ENCODE measurements at regions not wholly inside any gene's neighbourhood (a gene's known extent, or its start where the extent isn't known, plus 50 kb on each side); places are given as distances from the start of the nearest gene placed in this dataset.

DNA sequence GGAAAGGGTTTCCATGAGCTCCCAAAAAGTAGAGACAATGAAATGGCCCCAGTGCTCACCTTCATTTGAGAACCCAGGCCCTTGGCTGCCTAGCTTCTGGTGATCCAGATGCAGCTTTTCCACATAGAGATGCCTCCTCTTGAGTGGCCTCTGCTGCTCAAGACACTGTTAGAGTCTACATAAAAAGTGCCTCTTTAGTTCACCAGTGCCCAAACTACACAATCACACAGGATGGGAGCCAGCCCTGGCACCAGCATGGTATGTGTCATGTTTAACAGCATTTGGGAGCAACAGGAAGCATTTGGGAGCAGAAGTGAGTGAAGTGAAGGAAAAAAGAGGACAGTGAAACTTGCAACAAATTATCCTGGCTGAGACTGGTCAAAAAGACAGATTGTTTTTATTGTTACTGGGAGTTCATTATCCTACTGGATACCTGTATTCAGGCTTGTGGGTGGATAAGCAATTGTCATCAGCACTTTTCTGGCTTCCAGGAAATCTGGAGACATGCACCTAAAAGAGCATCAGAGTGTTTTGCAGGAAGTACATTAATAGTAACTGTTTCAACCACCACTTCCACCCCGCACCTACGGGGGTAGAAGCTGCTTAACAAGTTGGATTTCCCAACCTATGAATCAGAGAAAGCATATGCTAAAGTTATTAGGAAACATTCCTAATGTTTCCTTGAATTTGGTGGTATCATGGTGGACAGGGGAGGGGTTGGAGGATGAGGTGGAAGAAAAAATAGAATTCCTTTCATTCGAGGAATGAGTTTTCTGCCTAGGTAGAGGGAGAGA lies 416.2 kb downstream of the IGSF11 start:
- no peak overlapping the region for H3K9ac ChIP-seq (ENCODE audit: low read length)
- no peak overlapping the region for H4K8ac ChIP-seq (ENCODE audit: low read length)
- no peak overlapping the region for H2BK5ac ChIP-seq (ENCODE audit: low read depth, low read length, poor library complexity, severe bottlenecking)
- 88% methylated on average over 1 of the region's 3 CpGs for WGBS
- no peak overlapping the region for H2AFZ ChIP-seq (ENCODE audit: low read depth, low read length)
- H2BK15ac ChIP-seq (ENCODE audit: low read depth, poor library complexity, severe bottlenecking), result no peak overlapping the region
- no peaks in the 10 kb centered on the region for H3K36me3 ChIP-seq (ENCODE audit: control insufficient read depth in 1 of 2, insufficient read depth in 2 of 2, low read depth in 1 of 2, low read length in 2 of 2)
- no peak for DNase-seq
- H4K91ac ChIP-seq (ENCODE audit: low read length), result no peak overlapping the region
- H2BK12ac ChIP-seq (ENCODE audit: low read length in 2 of 2), result no peak overlapping the region
- H3K9me3 ChIP-seq (ENCODE audit: control insufficient read depth, low read length), result no peaks in the 10 kb centered on the region
- no peak overlapping the region for H3K18ac ChIP-seq (ENCODE audit: low read depth in 1 of 2, low read length in 2 of 2)
- H3K23ac ChIP-seq (ENCODE audit: low read length in 2 of 2), result no peak overlapping the region
- H2AK5ac ChIP-seq (ENCODE audit: low read length, severe bottlenecking), result no peak overlapping the region
- H2BK120ac ChIP-seq (ENCODE audit: low read depth, low read length), result no peak overlapping the region
- no peak overlapping the region for H3K4me3 ChIP-seq (ENCODE audit: insufficient read depth in 1 of 2, low read depth in 1 of 2, low read length in 2 of 2)
- H3K14ac ChIP-seq (ENCODE audit: low read length in 2 of 2), result no peak overlapping the region
- peaks cover 0 to 6% of the 10 kb centered on the region in 2 experiments for H3K27me3 ChIP-seq (ENCODE audit: control insufficient read depth in 1 of 2, insufficient read depth in 1 of 2, low read length in 2 of 2)
- no peak overlapping the region for H3K4ac ChIP-seq (ENCODE audit: low read depth in 1 of 2, low read length in 2 of 2)
- no peaks in the 10 kb centered on the region for H3K4me1 ChIP-seq (ENCODE audit: control insufficient read depth, insufficient read depth, low read depth, low read length)
- no peak overlapping the region for H3K4me2 ChIP-seq (ENCODE audit: low read length, poor library complexity, severe bottlenecking)
- H3K79me1 ChIP-seq (replicated peaks; ENCODE audit: low read length, poor library complexity, severe bottlenecking), result no peaks in the 10 kb centered on the region
- no peak overlapping the region for H3K27ac ChIP-seq (ENCODE audit: low read length, poor library complexity, severe bottlenecking)

DNA sequence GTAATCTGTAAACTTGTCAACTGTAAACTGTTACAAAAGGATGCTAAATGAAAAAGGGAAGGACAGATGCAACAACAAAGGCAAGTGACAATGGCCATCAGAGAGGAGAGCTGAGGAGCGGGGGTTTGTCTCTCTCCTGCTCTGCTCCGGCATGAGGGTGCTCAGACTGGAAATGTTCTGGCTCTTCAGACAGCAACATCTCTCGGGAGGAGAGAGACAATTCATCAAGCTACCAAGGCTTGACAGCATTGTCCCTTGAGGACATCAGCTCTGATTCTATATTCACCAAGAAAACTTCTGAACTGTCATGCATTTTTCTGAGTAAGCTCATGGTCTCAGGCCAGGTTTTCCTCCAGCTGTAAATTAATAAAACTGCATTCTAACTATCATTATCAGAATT lies 408.2 kb downstream of the IGSF11 start:
- no peak overlapping the region for H3K23ac ChIP-seq (ENCODE audit: low read length in 2 of 2)
- no peak overlapping the region for H3K9ac ChIP-seq (ENCODE audit: low read length)
- H3K4me1 ChIP-seq (ENCODE audit: control insufficient read depth, insufficient read depth, low read depth, low read length), result no peaks in the 10 kb centered on the region
- no peak overlapping the region for H2AFZ ChIP-seq (ENCODE audit: low read depth, low read length)
- H3K27me3 ChIP-seq (ENCODE audit: control insufficient read depth in 1 of 2, insufficient read depth in 1 of 2, low read length in 2 of 2), result no peaks in the 10 kb centered on the region
- H3K36me3 ChIP-seq (ENCODE audit: control insufficient read depth in 1 of 2, insufficient read depth in 2 of 2, low read depth in 1 of 2, low read length in 2 of 2), result no peaks in the 10 kb centered on the region
- H3K14ac ChIP-seq (ENCODE audit: low read length in 2 of 2), result no peak overlapping the region
- H2AK5ac ChIP-seq (ENCODE audit: low read length, severe bottlenecking), result no peak overlapping the region
- no peak overlapping the region for H3K18ac ChIP-seq (ENCODE audit: low read depth in 1 of 2, low read length in 2 of 2)
- no peak overlapping the region for H4K8ac ChIP-seq (ENCODE audit: low read length)
- H3K27ac ChIP-seq (ENCODE audit: low read length, poor library complexity, severe bottlenecking), result no peak overlapping the region
- no peak overlapping the region for H3K4me3 ChIP-seq (ENCODE audit: insufficient read depth in 1 of 2, low read depth in 1 of 2, low read length in 2 of 2)
- DNase-seq, result no peak
- H3K9me3 ChIP-seq (ENCODE audit: control insufficient read depth, low read length), result no peaks in the 10 kb centered on the region
- no peak overlapping the region for H2BK12ac ChIP-seq (ENCODE audit: low read length in 2 of 2)
- no peak overlapping the region for H2BK120ac ChIP-seq (ENCODE audit: low read depth, low read length)
- H3K4me2 ChIP-seq (ENCODE audit: low read length, poor library complexity, severe bottlenecking), result no peak overlapping the region
- no peak overlapping the region for H2BK5ac ChIP-seq (ENCODE audit: low read depth, low read length, poor library complexity, severe bottlenecking)
- no peaks in the 10 kb centered on the region for H3K79me1 ChIP-seq (replicated peaks; ENCODE audit: low read length, poor library complexity, severe bottlenecking)
- no peak overlapping the region for H2BK15ac ChIP-seq (ENCODE audit: low read depth, poor library complexity, severe bottlenecking)
- H3K4ac ChIP-seq (ENCODE audit: low read depth in 1 of 2, low read length in 2 of 2), result no peak overlapping the region
- H4K91ac ChIP-seq (ENCODE audit: low read length), result no peak overlapping the region
- WGBS, result 53% methylated on average over 3 of the region's 3 CpGs

DNA sequence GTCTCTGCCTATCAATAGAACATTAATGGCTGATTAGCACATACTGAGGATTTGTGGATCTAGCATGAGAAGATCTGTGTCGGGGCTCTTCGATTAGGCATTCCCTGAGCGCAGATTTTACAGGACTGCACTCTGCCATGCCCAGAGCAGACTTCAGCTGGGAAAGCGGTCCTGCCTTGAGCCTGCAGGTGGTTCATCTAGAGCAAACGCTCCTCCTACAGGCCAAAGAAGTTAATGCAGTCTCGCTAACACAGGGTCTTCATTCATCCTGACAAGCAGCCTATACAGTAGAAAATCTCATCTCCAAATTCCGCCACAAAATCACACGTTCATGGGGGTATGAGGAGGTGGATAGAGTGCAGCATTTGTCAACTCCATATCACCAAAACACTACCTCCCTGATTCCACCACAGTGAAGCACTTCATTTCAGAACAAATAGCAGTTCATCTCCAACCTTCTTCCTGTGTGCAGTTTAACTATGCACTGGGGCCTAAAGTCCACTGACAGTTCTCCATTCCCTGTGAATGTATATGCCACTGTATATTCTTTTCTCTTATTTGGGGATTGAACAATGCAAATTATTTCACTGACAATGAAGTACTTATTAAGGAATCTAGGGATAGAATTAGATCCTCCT lies 405.8 kb downstream of the IGSF11 start:
- no peaks in the 10 kb centered on the region for H3K9me3 ChIP-seq (ENCODE audit: control insufficient read depth, low read length)
- H2BK12ac ChIP-seq (ENCODE audit: low read length in 2 of 2), result no peak overlapping the region
- no peak overlapping the region for H2AFZ ChIP-seq (ENCODE audit: low read depth, low read length)
- H3K27ac ChIP-seq (ENCODE audit: low read length, poor library complexity, severe bottlenecking), result no peak overlapping the region
- H3K23ac ChIP-seq (ENCODE audit: low read length in 2 of 2), result no peak overlapping the region
- H3K4me3 ChIP-seq (ENCODE audit: insufficient read depth in 1 of 2, low read depth in 1 of 2, low read length in 2 of 2), result no peak overlapping the region
- H2BK5ac ChIP-seq (ENCODE audit: low read depth, low read length, poor library complexity, severe bottlenecking), result no peak overlapping the region
- H3K14ac ChIP-seq (ENCODE audit: low read length in 2 of 2), result no peak overlapping the region
- H3K18ac ChIP-seq (ENCODE audit: low read depth in 1 of 2, low read length in 2 of 2), result no peak overlapping the region
- no peak overlapping the region for H3K4me2 ChIP-seq (ENCODE audit: low read length, poor library complexity, severe bottlenecking)
- H3K79me1 ChIP-seq (replicated peaks; ENCODE audit: low read length, poor library complexity, severe bottlenecking), result no peaks in the 10 kb centered on the region
- H3K4me1 ChIP-seq (ENCODE audit: control insufficient read depth, insufficient read depth, low read depth, low read length), result no peaks in the 10 kb centered on the region
- peak; percentile 64 for DNase-seq
- no peaks in the 10 kb centered on the region for H3K36me3 ChIP-seq (ENCODE audit: control insufficient read depth in 1 of 2, insufficient read depth in 2 of 2, low read depth in 1 of 2, low read length in 2 of 2)
- WGBS, result 11% methylated on average over 6 of the region's 8 CpGs
- no peak overlapping the region for H4K91ac ChIP-seq (ENCODE audit: low read length)
- no peak overlapping the region for H3K9ac ChIP-seq (ENCODE audit: low read length)
- no peak overlapping the region for H2AK5ac ChIP-seq (ENCODE audit: low read length, severe bottlenecking)
- no peak overlapping the region for H3K4ac ChIP-seq (ENCODE audit: low read depth in 1 of 2, low read length in 2 of 2)
- no peak overlapping the region for H2BK120ac ChIP-seq (ENCODE audit: low read depth, low read length)
- H2BK15ac ChIP-seq (ENCODE audit: low read depth, poor library complexity, severe bottlenecking), result no peak overlapping the region
- no peak overlapping the region for H4K8ac ChIP-seq (ENCODE audit: low read length)
- no peaks in the 10 kb centered on the region for H3K27me3 ChIP-seq (ENCODE audit: control insufficient read depth in 1 of 2, insufficient read depth in 1 of 2, low read length in 2 of 2)

DNA sequence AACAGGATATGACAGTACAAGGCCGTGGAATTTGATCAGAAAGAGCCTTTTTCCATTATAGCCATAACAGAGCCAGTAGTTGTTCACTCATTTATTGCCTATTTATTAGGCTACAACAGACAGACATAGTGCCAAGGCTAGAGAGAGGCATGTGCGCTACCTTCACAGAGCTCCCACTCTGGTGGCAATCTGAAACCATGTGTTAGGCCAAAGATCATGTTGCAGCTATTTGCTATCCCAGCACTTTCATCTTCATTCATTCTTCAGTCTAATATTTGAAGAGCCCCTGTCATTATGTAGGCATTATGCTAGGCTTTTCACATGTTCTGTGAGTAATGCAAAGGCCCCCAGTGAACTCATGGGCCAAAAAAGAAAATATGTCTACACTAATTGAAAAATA lies 404.8 kb downstream of the IGSF11 start:
- no peak overlapping the region for H2AK5ac ChIP-seq (ENCODE audit: low read length, severe bottlenecking)
- H4K8ac ChIP-seq (ENCODE audit: low read length), result no peak overlapping the region
- H2BK12ac ChIP-seq (ENCODE audit: low read length in 2 of 2), result no peak overlapping the region
- no peak overlapping the region for H3K4ac ChIP-seq (ENCODE audit: low read depth in 1 of 2, low read length in 2 of 2)
- no peak overlapping the region for H4K91ac ChIP-seq (ENCODE audit: low read length)
- H2BK120ac ChIP-seq (ENCODE audit: low read depth, low read length), result no peak overlapping the region
- H3K27me3 ChIP-seq (ENCODE audit: control insufficient read depth in 1 of 2, insufficient read depth in 1 of 2, low read length in 2 of 2), result no peaks in the 10 kb centered on the region
- H3K9ac ChIP-seq (ENCODE audit: low read length), result no peak overlapping the region
- no peak overlapping the region for H3K27ac ChIP-seq (ENCODE audit: low read length, poor library complexity, severe bottlenecking)
- H3K36me3 ChIP-seq (ENCODE audit: control insufficient read depth in 1 of 2, insufficient read depth in 2 of 2, low read depth in 1 of 2, low read length in 2 of 2), result no peaks in the 10 kb centered on the region
- whole genome bisulfite sequencing, result 87% methylated on average over 2 of the region's 2 CpGs
- H3K4me1 ChIP-seq (ENCODE audit: control insufficient read depth, insufficient read depth, low read depth, low read length), result no peaks in the 10 kb centered on the region
- H2AFZ ChIP-seq (ENCODE audit: low read depth, low read length), result no peak overlapping the region
- H3K14ac ChIP-seq (ENCODE audit: low read length in 2 of 2), result no peak overlapping the region
- H3K9me3 ChIP-seq (ENCODE audit: control insufficient read depth, low read length), result no peaks in the 10 kb centered on the region
- no peak overlapping the region for H2BK5ac ChIP-seq (ENCODE audit: low read depth, low read length, poor library complexity, severe bottlenecking)
- H3K23ac ChIP-seq (ENCODE audit: low read length in 2 of 2), result no peak overlapping the region
- no peak overlapping the region for H3K4me2 ChIP-seq (ENCODE audit: low read length, poor library complexity, severe bottlenecking)
- no peak for DNase-seq
- H3K18ac ChIP-seq (ENCODE audit: low read depth in 1 of 2, low read length in 2 of 2), result no peak overlapping the region
- no peak overlapping the region for H3K4me3 ChIP-seq (ENCODE audit: insufficient read depth in 1 of 2, low read depth in 1 of 2, low read length in 2 of 2)
- no peak overlapping the region for H2BK15ac ChIP-seq (ENCODE audit: low read depth, poor library complexity, severe bottlenecking)
- H3K79me1 ChIP-seq (replicated peaks; ENCODE audit: low read length, poor library complexity, severe bottlenecking), result no peaks in the 10 kb centered on the region

All from mesenchymal stem cell (in vitro differentiated cells and primary cell).